ENCODE measurements at regions not wholly inside any gene's neighbourhood (a gene's known extent, or its start where the extent isn't known, plus 50 kb on each side); places are given as distances from the start of the nearest gene placed in this dataset.

DNA sequence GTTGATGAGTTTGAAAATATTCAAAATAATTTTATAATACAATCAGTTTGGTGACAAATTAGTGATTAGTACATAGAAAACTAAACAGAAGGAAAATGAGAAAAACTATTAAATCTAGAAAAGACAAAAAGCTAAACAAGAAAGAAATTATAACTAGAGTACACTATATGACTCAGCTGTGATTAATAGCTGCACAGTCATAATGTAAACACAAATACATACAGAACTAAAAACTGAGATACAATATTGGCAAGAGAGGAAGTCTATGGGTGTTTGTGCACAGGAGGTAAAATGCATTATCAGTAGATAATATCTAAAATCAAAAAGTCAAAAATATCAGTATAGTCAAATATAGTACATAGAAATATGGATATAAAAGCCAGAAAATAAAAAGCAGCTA, 80.7 kb upstream of the PCSK6 start:
- ATAC-seq (no peak), DNase-seq (ENCODE audit: low spot score) (no peak)
- no peak for TF ChIP-seq RELA (CRISPR knock-in tag; IDR thresholded peaks at IDR 0.05; ENCODE audit: borderline replicate concordance)
- no peak for TF ChIP-seq FOXK1 (CRISPR knock-in tag; IDR thresholded peaks at IDR 0.05)
- TF ChIP-seq, protein P1, sequence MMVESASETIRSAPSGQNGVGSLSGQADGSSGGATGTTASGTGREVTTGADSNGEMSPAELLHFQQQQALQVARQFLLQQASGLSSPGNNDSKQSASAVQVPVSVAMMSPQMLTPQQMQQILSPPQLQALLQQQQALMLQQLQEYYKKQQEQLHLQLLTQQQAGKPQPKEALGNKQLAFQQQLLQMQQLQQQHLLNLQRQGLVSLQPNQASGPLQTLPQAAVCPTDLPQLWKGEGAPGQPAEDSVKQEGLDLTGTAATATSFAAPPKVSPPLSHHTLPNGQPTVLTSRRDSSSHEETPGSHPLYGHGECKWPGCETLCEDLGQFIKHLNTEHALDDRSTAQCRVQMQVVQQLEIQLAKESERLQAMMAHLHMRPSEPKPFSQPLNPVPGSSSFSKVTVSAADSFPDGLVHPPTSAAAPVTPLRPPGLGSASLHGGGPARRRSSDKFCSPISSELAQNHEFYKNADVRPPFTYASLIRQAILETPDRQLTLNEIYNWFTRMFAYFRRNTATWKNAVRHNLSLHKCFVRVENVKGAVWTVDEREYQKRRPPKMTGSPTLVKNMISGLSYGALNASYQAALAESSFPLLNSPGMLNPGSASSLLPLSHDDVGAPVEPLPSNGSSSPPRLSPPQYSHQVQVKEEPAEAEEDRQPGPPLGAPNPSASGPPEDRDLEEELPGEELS (CRISPR knock-in tag; IDR thresholded peaks at IDR 0.05), result no peak
- TF ChIP-seq, protein P2, sequence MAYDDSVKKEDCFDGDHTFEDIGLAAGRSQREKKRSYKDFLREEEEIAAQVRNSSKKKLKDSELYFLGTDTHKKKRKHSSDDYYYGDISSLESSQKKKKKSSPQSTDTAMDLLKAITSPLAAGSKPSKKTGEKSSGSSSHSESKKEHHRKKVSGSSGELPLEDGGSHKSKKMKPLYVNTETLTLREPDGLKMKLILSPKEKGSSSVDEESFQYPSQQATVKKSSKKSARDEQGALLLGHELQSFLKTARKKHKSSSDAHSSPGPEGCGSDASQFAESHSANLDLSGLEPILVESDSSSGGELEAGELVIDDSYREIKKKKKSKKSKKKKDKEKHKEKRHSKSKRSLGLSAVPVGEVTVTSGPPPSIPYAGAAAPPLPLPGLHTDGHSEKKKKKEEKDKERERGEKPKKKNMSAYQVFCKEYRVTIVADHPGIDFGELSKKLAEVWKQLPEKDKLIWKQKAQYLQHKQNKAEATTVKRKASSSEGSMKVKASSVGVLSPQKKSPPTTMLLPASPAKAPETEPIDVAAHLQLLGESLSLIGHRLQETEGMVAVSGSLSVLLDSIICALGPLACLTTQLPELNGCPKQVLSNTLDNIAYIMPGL (CRISPR knock-in tag; IDR thresholded peaks at IDR 0.05), result no peak
- TF ChIP-seq, protein P3, sequence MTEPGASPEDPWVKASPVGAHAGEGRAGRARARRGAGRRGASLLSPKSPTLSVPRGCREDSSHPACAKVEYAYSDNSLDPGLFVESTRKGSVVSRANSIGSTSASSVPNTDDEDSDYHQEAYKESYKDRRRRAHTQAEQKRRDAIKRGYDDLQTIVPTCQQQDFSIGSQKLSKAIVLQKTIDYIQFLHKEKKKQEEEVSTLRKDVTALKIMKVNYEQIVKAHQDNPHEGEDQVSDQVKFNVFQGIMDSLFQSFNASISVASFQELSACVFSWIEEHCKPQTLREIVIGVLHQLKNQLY (CRISPR knock-in tag; IDR thresholded peaks at IDR 0.05), result no peak
- TF ChIP-seq TCF7 (CRISPR knock-in tag; IDR thresholded peaks at IDR 0.05; ENCODE audit: low read depth), result no peak
- TF ChIP-seq CREB1 (CRISPR knock-in tag; IDR thresholded peaks at IDR 0.05), result no peak
- no peak for TF ChIP-seq CREM (CRISPR knock-in tag; IDR thresholded peaks at IDR 0.05)
- TF ChIP-seq, protein P4, sequence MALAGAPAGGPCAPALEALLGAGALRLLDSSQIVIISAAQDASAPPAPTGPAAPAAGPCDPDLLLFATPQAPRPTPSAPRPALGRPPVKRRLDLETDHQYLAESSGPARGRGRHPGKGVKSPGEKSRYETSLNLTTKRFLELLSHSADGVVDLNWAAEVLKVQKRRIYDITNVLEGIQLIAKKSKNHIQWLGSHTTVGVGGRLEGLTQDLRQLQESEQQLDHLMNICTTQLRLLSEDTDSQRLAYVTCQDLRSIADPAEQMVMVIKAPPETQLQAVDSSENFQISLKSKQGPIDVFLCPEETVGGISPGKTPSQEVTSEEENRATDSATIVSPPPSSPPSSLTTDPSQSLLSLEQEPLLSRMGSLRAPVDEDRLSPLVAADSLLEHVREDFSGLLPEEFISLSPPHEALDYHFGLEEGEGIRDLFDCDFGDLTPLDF (CRISPR knock-in tag; IDR thresholded peaks at IDR 0.05), result no peak
- TF ChIP-seq KAT7 (CRISPR knock-in tag; IDR thresholded peaks at IDR 0.05; ENCODE audit: borderline replicate concordance), result no peak
- POLR2A ChIA-PET, result no interaction called here
- no peak overlapping the region for H3K27ac Mint-ChIP-seq
- no peaks in the 10 kb centered on the region for H3K27me3 Mint-ChIP-seq (ENCODE audit: low read depth)
- no peaks in the 10 kb centered on the region for H3K9me3 Mint-ChIP-seq
- H3K4me1 Mint-ChIP-seq, result no peaks in the 10 kb centered on the region
- H3K36me3 Mint-ChIP-seq, result no peaks in the 10 kb centered on the region
- H3K4me3 Mint-ChIP-seq, result no peak overlapping the region
- CTCF ChIA-PET, result no interaction called here

DNA sequence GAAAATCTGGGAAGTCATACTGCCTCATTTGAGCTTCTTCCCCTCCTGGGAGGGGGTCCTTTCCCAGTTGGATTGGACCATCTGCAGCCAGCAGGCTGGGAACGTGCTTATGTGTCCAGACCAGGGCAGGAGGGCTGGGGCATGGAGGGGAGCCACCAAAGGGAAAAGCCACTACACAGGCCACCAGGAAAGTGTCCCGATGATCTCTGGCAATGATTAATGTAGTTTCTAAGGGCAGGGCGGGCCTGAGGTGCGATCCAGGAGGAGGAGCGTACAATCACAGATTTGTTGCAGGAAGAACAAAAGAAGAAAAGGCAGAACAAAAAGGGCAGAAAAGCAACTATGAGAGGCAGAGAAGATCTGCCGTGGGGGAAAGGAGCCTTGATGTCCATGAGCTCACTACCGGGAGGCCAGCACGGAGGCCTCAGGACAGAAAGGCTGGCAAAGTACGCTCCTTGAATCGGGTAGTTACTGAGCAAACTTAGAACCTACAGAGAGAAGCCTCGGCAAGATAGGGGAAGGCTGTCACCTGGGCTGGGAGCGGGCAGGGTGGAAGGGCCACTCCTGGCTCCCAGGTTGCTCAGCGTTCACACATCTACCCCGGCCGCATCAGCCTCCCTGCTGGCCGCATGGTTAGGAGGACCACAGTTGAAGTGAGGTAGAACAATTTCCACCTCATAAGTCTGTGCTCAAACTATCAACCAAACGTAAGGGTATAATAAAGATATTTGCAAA, 79.5 kb upstream of the PCSK6 start:
- ATAC-seq, result no peak
- CTCF ChIA-PET, result no interaction called here
- Mint-ChIP-seq H3K4me3 (no peak overlapping the region), H3K36me3 (no peaks in the 10 kb centered on the region), H3K27ac (no peak overlapping the region), H3K4me1 (no peaks in the 10 kb centered on the region), H3K9me3 (no peaks in the 10 kb centered on the region), H3K27me3 (ENCODE audit: low read depth) (no peaks in the 10 kb centered on the region)
- DNase-seq (ENCODE audit: low spot score), result no peak
- POLR2A ChIA-PET, result no interaction called here
- TF ChIP-seq NR3C1 (CRISPR knock-in tag; conservative IDR thresholded peaks at IDR 0.05; ENCODE audit: low read depth), result no peak
- TF ChIP-seq, protein P5, sequence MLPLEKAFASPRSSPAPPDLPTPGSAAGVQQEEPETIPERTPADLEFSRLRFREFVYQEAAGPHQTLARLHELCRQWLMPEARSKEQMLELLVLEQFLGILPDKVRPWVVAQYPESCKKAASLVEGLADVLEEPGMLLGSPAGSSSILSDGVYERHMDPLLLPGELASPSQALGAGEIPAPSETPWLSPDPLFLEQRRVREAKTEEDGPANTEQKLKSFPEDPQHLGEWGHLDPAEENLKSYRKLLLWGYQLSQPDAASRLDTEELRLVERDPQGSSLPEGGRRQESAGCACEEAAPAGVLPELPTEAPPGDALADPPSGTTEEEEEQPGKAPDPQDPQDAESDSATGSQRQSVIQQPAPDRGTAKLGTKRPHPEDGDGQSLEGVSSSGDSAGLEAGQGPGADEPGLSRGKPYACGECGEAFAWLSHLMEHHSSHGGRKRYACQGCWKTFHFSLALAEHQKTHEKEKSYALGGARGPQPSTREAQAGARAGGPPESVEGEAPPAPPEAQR (CRISPR knock-in tag; IDR thresholded peaks at IDR 0.05), result no peak
- TF ChIP-seq ZNF121 (CRISPR knock-in tag; IDR thresholded peaks at IDR 0.05), result no peak
- TF ChIP-seq, protein P6, sequence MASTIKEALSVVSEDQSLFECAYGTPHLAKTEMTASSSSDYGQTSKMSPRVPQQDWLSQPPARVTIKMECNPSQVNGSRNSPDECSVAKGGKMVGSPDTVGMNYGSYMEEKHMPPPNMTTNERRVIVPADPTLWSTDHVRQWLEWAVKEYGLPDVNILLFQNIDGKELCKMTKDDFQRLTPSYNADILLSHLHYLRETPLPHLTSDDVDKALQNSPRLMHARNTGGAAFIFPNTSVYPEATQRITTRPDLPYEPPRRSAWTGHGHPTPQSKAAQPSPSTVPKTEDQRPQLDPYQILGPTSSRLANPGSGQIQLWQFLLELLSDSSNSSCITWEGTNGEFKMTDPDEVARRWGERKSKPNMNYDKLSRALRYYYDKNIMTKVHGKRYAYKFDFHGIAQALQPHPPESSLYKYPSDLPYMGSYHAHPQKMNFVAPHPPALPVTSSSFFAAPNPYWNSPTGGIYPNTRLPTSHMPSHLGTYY (CRISPR knock-in tag; IDR thresholded peaks at IDR 0.05), result no peak
- no peak for TF ChIP-seq ZBTB21 (CRISPR knock-in tag; IDR thresholded peaks at IDR 0.05; ENCODE audit: borderline replicate concordance)
- no peak for TF ChIP-seq SP1 (CRISPR knock-in tag; conservative IDR thresholded peaks at IDR 0.05)
- no peak for TF ChIP-seq ZNF263 (CRISPR knock-in tag; IDR thresholded peaks at IDR 0.05; ENCODE audit: low read depth)
- TF ChIP-seq, protein P7, sequence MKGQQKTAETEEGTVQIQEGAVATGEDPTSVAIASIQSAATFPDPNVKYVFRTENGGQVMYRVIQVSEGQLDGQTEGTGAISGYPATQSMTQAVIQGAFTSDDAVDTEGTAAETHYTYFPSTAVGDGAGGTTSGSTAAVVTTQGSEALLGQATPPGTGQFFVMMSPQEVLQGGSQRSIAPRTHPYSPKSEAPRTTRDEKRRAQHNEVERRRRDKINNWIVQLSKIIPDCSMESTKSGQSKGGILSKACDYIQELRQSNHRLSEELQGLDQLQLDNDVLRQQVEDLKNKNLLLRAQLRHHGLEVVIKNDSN (CRISPR knock-in tag; IDR thresholded peaks at IDR 0.05), result no peak
- TF ChIP-seq PRRX2 (CRISPR knock-in tag; IDR thresholded peaks at IDR 0.05), result no peak
- TF ChIP-seq, protein P8, sequence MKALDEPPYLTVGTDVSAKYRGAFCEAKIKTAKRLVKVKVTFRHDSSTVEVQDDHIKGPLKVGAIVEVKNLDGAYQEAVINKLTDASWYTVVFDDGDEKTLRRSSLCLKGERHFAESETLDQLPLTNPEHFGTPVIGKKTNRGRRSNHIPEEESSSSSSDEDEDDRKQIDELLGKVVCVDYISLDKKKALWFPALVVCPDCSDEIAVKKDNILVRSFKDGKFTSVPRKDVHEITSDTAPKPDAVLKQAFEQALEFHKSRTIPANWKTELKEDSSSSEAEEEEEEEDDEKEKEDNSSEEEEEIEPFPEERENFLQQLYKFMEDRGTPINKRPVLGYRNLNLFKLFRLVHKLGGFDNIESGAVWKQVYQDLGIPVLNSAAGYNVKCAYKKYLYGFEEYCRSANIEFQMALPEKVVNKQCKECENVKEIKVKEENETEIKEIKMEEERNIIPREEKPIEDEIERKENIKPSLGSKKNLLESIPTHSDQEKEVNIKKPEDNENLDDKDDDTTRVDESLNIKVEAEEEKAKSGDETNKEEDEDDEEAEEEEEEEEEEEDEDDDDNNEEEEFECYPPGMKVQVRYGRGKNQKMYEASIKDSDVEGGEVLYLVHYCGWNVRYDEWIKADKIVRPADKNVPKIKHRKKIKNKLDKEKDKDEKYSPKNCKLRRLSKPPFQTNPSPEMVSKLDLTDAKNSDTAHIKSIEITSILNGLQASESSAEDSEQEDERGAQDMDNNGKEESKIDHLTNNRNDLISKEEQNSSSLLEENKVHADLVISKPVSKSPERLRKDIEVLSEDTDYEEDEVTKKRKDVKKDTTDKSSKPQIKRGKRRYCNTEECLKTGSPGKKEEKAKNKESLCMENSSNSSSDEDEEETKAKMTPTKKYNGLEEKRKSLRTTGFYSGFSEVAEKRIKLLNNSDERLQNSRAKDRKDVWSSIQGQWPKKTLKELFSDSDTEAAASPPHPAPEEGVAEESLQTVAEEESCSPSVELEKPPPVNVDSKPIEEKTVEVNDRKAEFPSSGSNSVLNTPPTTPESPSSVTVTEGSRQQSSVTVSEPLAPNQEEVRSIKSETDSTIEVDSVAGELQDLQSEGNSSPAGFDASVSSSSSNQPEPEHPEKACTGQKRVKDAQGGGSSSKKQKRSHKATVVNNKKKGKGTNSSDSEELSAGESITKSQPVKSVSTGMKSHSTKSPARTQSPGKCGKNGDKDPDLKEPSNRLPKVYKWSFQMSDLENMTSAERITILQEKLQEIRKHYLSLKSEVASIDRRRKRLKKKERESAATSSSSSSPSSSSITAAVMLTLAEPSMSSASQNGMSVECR (CRISPR knock-in tag; IDR thresholded peaks at IDR 0.05; ENCODE audit: borderline replicate concordance), result no peak
